ENCODE measurements at regions not wholly inside any gene's neighbourhood (a gene's known extent, or its start where the extent isn't known, plus 50 kb on each side); places are given as distances from the start of the nearest gene placed in this dataset.
"Not testable (repeated sequence)": the region's sequence is repeated elsewhere in the genome, so short reads cannot be mapped to it uniquely, and the experiment has no call there.

- no peak for FAIRE-seq
These were observed 138.7 kb upstream of the CCDC150 start for GRCh38 chr2:196500686-196501431.

GRCh38 chr2:196501836-196502235, 137.7 kb upstream of the CCDC150 start:
- FAIRE-seq = no peak

DNA sequence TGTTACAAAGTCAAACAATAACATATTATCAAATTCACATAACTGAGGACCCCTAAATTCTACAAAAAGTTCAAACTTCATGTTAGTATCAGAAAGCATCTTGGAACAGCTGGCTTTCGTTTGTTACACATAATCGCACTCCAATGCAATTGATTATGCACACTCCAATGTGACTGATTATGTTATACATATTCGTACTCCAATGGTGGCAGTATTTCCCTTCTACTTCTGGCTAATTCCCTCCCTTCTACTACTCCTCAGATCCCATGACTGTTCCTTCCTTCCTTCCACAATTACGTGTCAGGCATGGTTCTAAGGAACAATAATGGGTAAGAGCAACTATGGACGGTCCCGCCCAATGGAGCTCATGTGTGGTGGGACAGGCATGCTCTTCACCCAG, 137.1 kb upstream of the CCDC150 start:
- no peak for FAIRE-seq

- FAIRE-seq = no peak
These were observed 136.1 kb upstream of the CCDC150 start for GRCh38 chr2:196503398-196503797.

GRCh38 chr2:196504788-196505187, 134.7 kb upstream of the CCDC150 start:
- no peak for FAIRE-seq

GRCh38 chr2:196510246-196510645, 129.3 kb upstream of the CCDC150 start:
- FAIRE-seq = no peak

- no peak for FAIRE-seq
These were observed 128.0 kb upstream of the CCDC150 start for GRCh38 chr2:196511258-196512168.

- no peak for FAIRE-seq
These were observed 125.6 kb upstream of the CCDC150 start for GRCh38 chr2:196513796-196514526.

DNA sequence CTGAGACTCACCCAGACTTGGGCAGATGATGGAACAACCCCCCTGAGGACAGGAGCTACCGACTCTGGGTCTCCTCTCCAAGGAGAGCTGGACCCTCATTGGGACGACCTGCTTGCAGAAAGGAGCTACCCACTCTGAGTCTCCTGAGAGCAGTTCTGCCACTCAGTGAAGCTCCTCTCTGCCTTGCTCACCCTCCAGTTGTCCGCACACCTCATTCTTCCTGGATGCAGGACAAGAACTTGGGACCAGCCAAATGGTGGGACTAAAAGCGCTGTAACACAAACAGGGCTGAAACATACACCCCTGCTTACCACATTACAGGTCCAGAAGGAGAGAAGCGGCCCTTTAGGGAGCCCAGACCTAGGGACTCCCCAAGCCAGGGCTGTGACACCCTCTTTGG, 124.9 kb upstream of the CCDC150 start:
- FAIRE-seq = no peak

GRCh38 chr2:196515051-196515450, 124.5 kb upstream of the CCDC150 start:
- no peak for FAIRE-seq

DNA sequence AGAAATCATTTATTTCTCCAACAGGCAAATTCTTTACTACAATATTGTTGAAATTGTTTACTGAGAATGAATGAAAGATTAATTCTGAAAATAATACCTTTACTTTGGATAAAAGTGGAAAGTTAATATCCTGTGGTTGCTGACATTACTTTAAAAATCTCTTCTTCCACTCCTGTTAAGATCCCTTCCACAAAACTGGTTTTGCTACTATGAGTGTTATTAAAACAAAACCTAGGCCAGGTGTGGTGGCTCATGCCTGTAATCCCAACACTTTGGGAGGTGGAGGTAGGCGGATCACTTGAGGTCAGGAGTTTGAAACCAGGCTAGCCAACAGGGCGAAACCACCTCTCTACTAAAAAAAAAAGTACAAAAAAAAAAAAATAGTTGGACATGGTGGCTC, 123.9 kb upstream of the CCDC150 start:
- no peak for FAIRE-seq

GRCh38 chr2:196516564-196516963, 123.0 kb upstream of the CCDC150 start:
- FAIRE-seq = no peak

GRCh38 chr2:196520605-196521004, 118.9 kb upstream of the CCDC150 start:
- FAIRE-seq = no peak

DNA sequence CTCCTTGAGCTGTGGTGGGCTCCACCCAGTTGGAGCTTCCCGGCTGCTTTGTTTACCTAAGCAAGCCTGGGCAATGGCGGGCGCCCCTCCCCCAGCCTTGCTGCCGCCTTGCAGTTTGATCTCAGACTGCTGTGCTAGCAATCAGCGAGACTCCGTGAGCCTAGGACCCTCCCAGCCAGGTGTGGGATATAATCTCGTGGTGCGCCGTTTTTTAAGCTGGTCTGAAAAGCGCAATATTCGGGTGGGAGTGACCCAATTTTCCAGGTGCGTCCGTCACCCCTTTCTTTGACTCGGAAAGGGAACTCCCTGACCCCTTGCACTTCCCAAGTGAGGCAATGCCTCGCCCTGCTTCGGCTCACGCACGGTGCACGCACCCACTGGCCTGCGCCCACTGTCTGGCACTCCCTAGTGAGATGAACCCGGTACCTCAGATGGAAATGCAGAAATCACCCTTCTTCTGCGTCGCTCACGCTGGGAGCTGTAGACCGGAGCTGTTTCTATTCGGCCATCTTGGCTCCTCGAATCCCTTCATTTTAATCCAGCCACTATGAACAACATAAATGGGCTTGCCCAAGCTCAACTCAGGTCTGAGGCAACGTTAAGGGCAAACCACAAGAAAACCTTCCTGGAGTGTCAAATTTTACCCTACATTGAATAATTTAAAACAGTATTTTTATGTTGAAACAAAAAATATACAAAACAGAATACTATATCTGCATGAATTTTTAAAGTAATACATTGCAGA, 112.4 kb upstream of the CCDC150 start:
- FAIRE-seq = not testable (repeated sequence)

GRCh38 chr2:196528486-196529223, 110.9 kb upstream of the CCDC150 start:
- FAIRE-seq = no peak

DNA sequence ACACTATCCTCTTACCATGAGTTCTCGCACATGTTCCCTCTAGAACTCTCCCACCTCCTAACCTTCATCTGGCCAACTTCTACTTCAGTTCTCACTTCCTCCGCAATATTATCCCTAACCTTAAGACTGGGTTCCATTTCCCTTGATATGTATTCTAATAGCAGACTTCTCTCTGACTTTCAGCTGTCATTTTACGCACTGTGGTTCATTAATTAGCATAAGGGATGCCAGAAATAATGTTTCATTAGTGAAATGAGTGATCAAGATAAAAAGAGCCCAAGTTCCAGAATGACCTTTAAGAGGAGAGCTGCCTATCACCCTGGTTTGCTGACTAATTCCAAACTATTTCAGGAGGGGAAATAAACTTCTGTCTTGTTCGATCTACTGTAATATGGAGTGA, 108.6 kb upstream of the CCDC150 start:
- no peak for FAIRE-seq

- FAIRE-seq = no peak
These were observed 105.6 kb upstream of the CCDC150 start for GRCh38 chr2:196533772-196534397.

DNA sequence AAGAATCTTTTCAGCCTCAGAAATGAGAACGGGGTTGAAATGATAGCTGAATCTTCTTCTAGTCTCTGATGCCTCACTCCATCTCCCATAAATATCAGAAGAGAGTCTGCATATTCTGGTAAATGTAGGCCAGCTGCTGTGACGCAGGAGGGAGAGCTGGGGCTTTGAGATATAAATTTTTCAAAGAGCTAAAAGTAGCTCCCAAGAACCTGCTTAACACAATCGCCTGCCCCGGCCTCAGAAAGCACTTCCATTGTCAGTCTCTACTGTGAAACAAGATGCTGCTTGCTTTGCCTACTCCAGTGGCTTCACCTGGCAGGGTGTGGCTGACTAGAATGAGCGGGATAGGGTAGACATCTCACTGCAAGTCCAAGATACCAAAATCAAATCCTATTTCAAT, 105.0 kb upstream of the CCDC150 start:
- FAIRE-seq = no peak

- no peak for FAIRE-seq
These were observed 104.5 kb upstream of the CCDC150 start for GRCh38 chr2:196535061-196535460.

GRCh38 chr2:196535742-196536141, 103.8 kb upstream of the CCDC150 start:
- FAIRE-seq = no peak

DNA sequence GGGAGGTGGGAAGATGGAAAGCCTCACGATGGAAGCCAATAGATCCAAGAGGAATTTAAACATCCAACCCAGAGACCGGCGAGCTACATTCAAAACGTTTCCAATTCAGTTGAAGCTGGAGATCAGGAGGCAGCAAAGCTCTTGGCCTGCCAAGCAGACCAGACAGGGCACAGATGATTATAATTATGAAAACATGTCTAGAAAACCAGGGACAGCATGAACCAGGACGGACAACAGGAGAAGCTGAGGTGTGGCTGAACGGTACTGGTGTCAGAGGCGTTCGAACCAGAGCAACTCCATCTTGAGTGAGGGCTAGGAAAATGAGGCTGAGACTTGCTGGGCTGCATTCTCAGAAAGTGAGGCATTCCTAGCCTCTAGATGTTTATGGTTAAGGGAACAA, 102.2 kb upstream of the CCDC150 start:
- no peak for FAIRE-seq

All from A204.1 (cell line).